B cell (primary cell): ENCODE measurements at regions not wholly inside any gene's neighbourhood (a gene's known extent, or its start where the extent isn't known, plus 50 kb on each side); places are given as distances from the start of the nearest gene placed in this dataset.
"Not testable (repeated sequence)": the region's sequence is repeated elsewhere in the genome, so short reads cannot be mapped to it uniquely, and the experiment has no call there.

Experiments used
- ATAC-seq: fragments of 200-7000 bp; cut with Tn5 transposase; one replicate; pipeline ENCODE4 v1.10.0; 2021; ENCODE audit warnings: low read depth, mild to moderate bottlenecking, moderate number of reproducible peaks, moderate library complexity
- CTCF ChIA-PET: fragments of 350-600 bp; sonication (Branson Sonifier 250); formaldehyde crosslinking; loops from one replicate; lab custom pipeline; 2021; ENCODE audit warnings: antibody characterized with exemption, inconsistent platforms; lab: Charles Lee
- POLR2A ChIA-PET: fragments of 350-600 bp; sonication (Branson Sonifier 250); formaldehyde crosslinking; loops from one replicate; lab custom pipeline; 2021; ENCODE audit warnings: antibody characterized with exemption; lab: Charles Lee
- DNase-seq: peaks from one replicate; pipeline ENCODE4 v3.0.0; 2013
- H2AFZ ChIP-seq: 2 replicates; pipeline ENCODE4 v1.6.1; 2012; ENCODE audit warnings: mild to moderate bottlenecking, low read depth, low read length; ENCODE audit not compliant: insufficient read depth, poor library complexity, severe bottlenecking
- H3K27ac ChIP-seq, 2 donors: 1 replicate in 1 of 2; 2 replicates in 1 of 2; pipeline ENCODE4 v1.5.1; 2012 to 2013; ENCODE audit warnings: low read length in 2 of 2, mild to moderate bottlenecking in 2 of 2, moderate library complexity in 1 of 2
- H3K27me3 ChIP-seq, 4 experiments: fragments of 200-600 bp in 1 of 4; sonication (generic) in 1 of 4; replicated peaks in 1 of 4; 1 replicate in 2 of 4; 2 replicates in 2 of 4; pipeline versions ENCODE4 v1.6.1 to v1.7.0; 2013 to 2016; ENCODE audit warnings: low read length in 3 of 4, mild to moderate bottlenecking in 2 of 4, mixed read lengths in 1 of 4, moderate library complexity in 1 of 4; ENCODE audit not compliant: insufficient read depth in 4 of 4, control insufficient read depth in 3 of 4; ENCODE audit errors: control extremely low read depth in 1 of 4
- H3K36me3 ChIP-seq, 2 experiments: replicated peaks in 1 of 2; 1 replicate in 1 of 2; 2 replicates in 1 of 2; pipeline versions ENCODE4 v1.6.1 to v1.7.1; 2013; ENCODE audit warnings: low read length in 1 of 2; ENCODE audit not compliant: insufficient read depth in 2 of 2, control insufficient read depth in 1 of 2; ENCODE audit errors: control extremely low read depth in 1 of 2, extremely low read depth in 1 of 2
- H3K4me1 ChIP-seq, 2 donors: fragments of 200-600 bp in 1 of 2; sonication (generic) in 1 of 2; 1 replicate in 1 of 2; 2 replicates in 1 of 2; pipeline versions ENCODE4 v1.5.1 to v1.6.1; 2013 to 2017; ENCODE audit warnings: low read length in 2 of 2; ENCODE audit not compliant: control insufficient read depth in 2 of 2, insufficient read depth in 2 of 2
- H3K4me2 ChIP-seq: replicated peaks from 2 replicates; pipeline ENCODE3; 2012; ENCODE audit warnings: mild to moderate bottlenecking, low read depth, low read length; ENCODE audit not compliant: poor library complexity, severe bottlenecking
- H3K4me3 ChIP-seq, 5 experiments: fragments of 200-600 bp in 1 of 5; sonication (generic) in 1 of 5; 1 replicate in 3 of 5; 2 replicates in 2 of 5; pipeline versions ENCODE4 v1.5.1 to v1.7.0; 2011 to 2016; ENCODE audit warnings: low read length in 4 of 5, mild to moderate bottlenecking in 4 of 5, low read depth in 2 of 5, control low read depth in 1 of 5, moderate library complexity in 1 of 5; ENCODE audit not compliant: insufficient read depth in 1 of 5; ENCODE audit errors: control extremely low read depth in 1 of 5, extremely low read depth in 1 of 5
- H3K79me2 ChIP-seq: fragments of 200-600 bp; sonication (generic); one replicate; pipeline ENCODE4 v1.6.0; 2016; ENCODE audit warnings: low read length; ENCODE audit not compliant: control insufficient read depth, insufficient read depth
- H3K9ac ChIP-seq: fragments of 200-600 bp; sonication (generic); 2 replicates; pipeline ENCODE4 v1.6.1; 2017; ENCODE audit warnings: mild to moderate bottlenecking, low read length, moderate library complexity
- H3K9me3 ChIP-seq, 3 donors: one replicate each; pipeline versions ENCODE4 v1.6.1 to v1.7.1; 2013; ENCODE audit warnings: low read length in 2 of 3; ENCODE audit not compliant: control insufficient read depth in 2 of 3, insufficient read depth in 1 of 3; ENCODE audit errors: control extremely low read depth in 1 of 3
- H4K20me1 ChIP-seq: 2 replicates; pipeline ENCODE4 v1.6.0; 2012; ENCODE audit warnings: mild to moderate bottlenecking, low read length; ENCODE audit not compliant: insufficient read depth, control insufficient read depth, poor library complexity, severe bottlenecking
- H3K27ac Mint-ChIP-seq: one replicate; pipeline ENCODE4 v1.8.0; 2021; ENCODE audit warnings: mixed read lengths
- H3K27me3 Mint-ChIP-seq: one replicate; pipeline ENCODE4 v1.8.0; 2021; ENCODE audit warnings: mixed read lengths
- H3K4me1 Mint-ChIP-seq: one replicate; pipeline ENCODE4 v1.8.0; 2021; ENCODE audit warnings: mixed read lengths
- H3K4me3 Mint-ChIP-seq: one replicate; pipeline ENCODE4 v1.8.0; 2021; ENCODE audit warnings: mixed read lengths
- H3K9me3 Mint-ChIP-seq: one replicate; pipeline ENCODE4 v1.8.0; 2022; ENCODE audit warnings: mixed read lengths; ENCODE audit not compliant: insufficient read depth
- EZH2 ChIP-seq: IDR thresholded peaks from 2 replicates; pipeline ENCODE4 v1.6.1; 2012; ENCODE audit warnings: borderline replicate concordance, low read depth, mild to moderate bottlenecking, moderate library complexity, low read length; ENCODE audit not compliant: insufficient read depth, poor library complexity, severe bottlenecking
- WGBS: methylation state at CpG from one replicate; pipeline ENCODE4 v1.1.5; 2013; ENCODE audit warnings: missing lambda C conversion rate; ENCODE audit not compliant: insufficient coverage; 5-methylcytosine and 5-hydroxymethylcytosine counted together
- intact Hi-C: fragments of 100-400 bp; cut with micrococcal nuclease; formaldehyde crosslinking; loops from one replicate; pipeline ENCODE4 v1.10.0; 2022
- TF ChIP-seq, protein P1 (sequence below): fragments of 200-600 bp; IDR thresholded peaks from one replicate; pipeline ENCODE4 v1.8.0; 2022; ENCODE audit warnings: antibody characterized with exemption, mild to moderate bottlenecking

DNA sequence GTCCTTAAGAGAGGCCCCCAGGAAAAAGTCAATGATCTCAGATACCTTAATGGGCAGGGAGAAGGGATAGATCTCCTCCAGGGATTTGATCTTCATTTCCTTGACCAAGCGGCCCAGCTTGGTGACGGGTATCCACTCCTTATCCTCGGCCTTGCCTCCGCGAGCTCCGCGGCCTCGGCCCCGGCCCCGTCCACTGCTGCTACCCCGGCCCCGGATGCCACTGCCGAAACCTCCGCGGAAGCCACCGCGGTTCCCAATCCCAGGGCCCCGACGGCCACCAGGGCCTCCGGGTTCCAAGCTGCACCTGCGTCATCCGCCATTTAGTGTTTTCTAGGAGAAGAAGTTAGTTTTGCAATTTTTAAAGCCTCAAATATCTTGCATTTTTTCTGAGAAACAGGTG, 65.2 kb upstream of the KIF2B start:
- H2AFZ ChIP-seq: no peak overlapping the region
- ATAC-seq: no peak

GRCh38 chr17:53757116-53757515, 65.6 kb upstream of the KIF2B start:
- H4K20me1 ChIP-seq, H2AFZ ChIP-seq, H3K27me3 ChIP-seq, H3K36me3 ChIP-seq, ATAC-seq, H3K27me3 Mint-ChIP-seq, H3K27ac Mint-ChIP-seq, CTCF ChIA-PET, H3K4me2 ChIP-seq, H3K4me1 Mint-ChIP-seq, DNase-seq, intact Hi-C loops, H3K4me3 Mint-ChIP-seq, H3K9me3 Mint-ChIP-seq, H3K27ac ChIP-seq, H3K4me1 ChIP-seq, H3K79me2 ChIP-seq, H3K9ac ChIP-seq, POLR2A ChIA-PET, H3K4me3 ChIP-seq: not testable (repeated sequence)
- 96% methylated on average over 18 of the region's 20 CpGs for WGBS
- H3K9me3 ChIP-seq: peaks cover 0 to 15% (median 0%) of the 10 kb centered on the region in 3 donors

More for the DNA sequence above, 65.2 kb upstream of the KIF2B start:
- H3K79me2 ChIP-seq: no peaks in the 10 kb centered on the region
- Mint-ChIP-seq H3K27ac (no peak overlapping the region), H3K4me1 (no peaks in the 10 kb centered on the region), H3K9me3 (no peaks in the 10 kb centered on the region), H3K4me3 (no peak overlapping the region), H3K27me3 (no peaks in the 10 kb centered on the region)
- no peak for DNase-seq
- H3K4me3 ChIP-seq: no peak overlapping the region
- CTCF ChIA-PET: no interaction called here
- POLR2A ChIA-PET: no interaction called here
- no peak overlapping the region for H3K4me2 ChIP-seq
- TF ChIP-seq, protein P1, sequence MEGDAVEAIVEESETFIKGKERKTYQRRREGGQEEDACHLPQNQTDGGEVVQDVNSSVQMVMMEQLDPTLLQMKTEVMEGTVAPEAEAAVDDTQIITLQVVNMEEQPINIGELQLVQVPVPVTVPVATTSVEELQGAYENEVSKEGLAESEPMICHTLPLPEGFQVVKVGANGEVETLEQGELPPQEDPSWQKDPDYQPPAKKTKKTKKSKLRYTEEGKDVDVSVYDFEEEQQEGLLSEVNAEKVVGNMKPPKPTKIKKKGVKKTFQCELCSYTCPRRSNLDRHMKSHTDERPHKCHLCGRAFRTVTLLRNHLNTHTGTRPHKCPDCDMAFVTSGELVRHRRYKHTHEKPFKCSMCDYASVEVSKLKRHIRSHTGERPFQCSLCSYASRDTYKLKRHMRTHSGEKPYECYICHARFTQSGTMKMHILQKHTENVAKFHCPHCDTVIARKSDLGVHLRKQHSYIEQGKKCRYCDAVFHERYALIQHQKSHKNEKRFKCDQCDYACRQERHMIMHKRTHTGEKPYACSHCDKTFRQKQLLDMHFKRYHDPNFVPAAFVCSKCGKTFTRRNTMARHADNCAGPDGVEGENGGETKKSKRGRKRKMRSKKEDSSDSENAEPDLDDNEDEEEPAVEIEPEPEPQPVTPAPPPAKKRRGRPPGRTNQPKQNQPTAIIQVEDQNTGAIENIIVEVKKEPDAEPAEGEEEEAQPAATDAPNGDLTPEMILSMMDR: no peak
- no peak for TF ChIP-seq EZH2
- H3K27ac ChIP-seq: no peak overlapping the region
- 100% methylated on average over 8 of the region's 22 CpGs for WGBS
- no peaks in the 10 kb centered on the region for H3K4me1 ChIP-seq
- no peaks in the 10 kb centered on the region for H3K36me3 ChIP-seq
- H4K20me1 ChIP-seq: no peaks in the 10 kb centered on the region
- peaks cover 0 to 15% (median 0%) of the 10 kb centered on the region in 3 donors for H3K9me3 ChIP-seq
- no peak overlapping the region for H3K9ac ChIP-seq
- intact Hi-C loops: no loop called here
- H3K27me3 ChIP-seq: no peaks in the 10 kb centered on the region
